Body of pancreas (tissue), 4 donors: ENCODE measurements at regions not wholly inside any gene's neighbourhood (a gene's known extent, or its start where the extent isn't known, plus 50 kb on each side); places are given as distances from the start of the nearest gene placed in this dataset.

Experiments used
- CTCF ChIP-seq, 7 experiments: fragments of 450-650 bp in 4 of 7; fragments of 200-600 bp in 3 of 7; sonication (generic) in 3 of 7; IDR thresholded peaks; one replicate each; pipeline ENCODE4 v1.5.1; 2016 to 2019; ENCODE audit warnings: antibody characterized with exemption in 7 of 7
- POLR2A ChIP-seq, 3 donors: fragments of 450-650 bp; IDR thresholded peaks; one replicate each; pipeline ENCODE4 v1.6.1; 2016; ENCODE audit warnings: antibody characterized with exemption in 3 of 3, mild to moderate bottlenecking in 2 of 3

DNA sequence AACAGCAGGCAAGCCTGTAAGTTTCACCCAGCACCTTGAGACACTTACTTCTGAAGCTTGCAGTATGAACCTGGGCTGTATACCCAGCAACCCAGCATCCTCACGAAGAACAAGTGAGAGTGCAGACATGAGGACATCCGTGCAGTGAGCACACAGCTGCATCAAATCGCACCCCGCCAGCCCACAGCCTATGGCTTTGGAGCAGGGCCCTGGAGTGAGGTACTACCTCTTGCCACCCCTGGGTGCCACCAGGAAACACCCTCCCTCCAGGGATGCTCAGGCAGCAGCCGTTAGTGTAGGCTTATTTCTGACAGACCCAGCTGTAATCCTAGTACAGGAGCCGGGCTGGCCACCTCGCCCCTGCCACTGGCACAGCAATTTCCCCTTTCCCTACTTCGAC lies 81.4 kb downstream of the ATPSCKMT start:
- no peak for TF ChIP-seq CTCF (IDR thresholded peaks at IDR 0.05)
- TF ChIP-seq POLR2A (IDR thresholded peaks at IDR 0.05): no peak
